ENCODE measurements at regions not wholly inside any gene's neighbourhood (a gene's known extent, or its start where the extent isn't known, plus 50 kb on each side); places are given as distances from the start of the nearest gene placed in this dataset.

- no peaks in the 10 kb centered on the region for H3K36me3 Mint-ChIP-seq (ENCODE audit: insufficient read depth)
- H3K4me1 Mint-ChIP-seq (ENCODE audit: low read depth in 2 of 2), result no peaks in the 10 kb centered on the region
- H3K4me3 Mint-ChIP-seq, result no peak overlapping the region
- no peaks in the 10 kb centered on the region for H3K9me3 Mint-ChIP-seq
- ATAC-seq (replicated peaks) (no peak), DNase-seq (no peak)
- peaks cover 18 to 25% of the 10 kb centered on the region in 2 donors for H3K27me3 Mint-ChIP-seq
- H3K27ac Mint-ChIP-seq, result no peak overlapping the region
Observed at GRCh38 chr15:38904298-38904697, 339.7 kb upstream of the RASGRP1 start.

- Mint-ChIP-seq H3K27ac (no peak overlapping the region), H3K4me3 (no peak overlapping the region), H3K36me3 (ENCODE audit: insufficient read depth) (no peaks in the 10 kb centered on the region), H3K9me3 (no peaks in the 10 kb centered on the region), H3K4me1 (ENCODE audit: low read depth in 2 of 2) (no peaks in the 10 kb centered on the region), H3K27me3 (peaks cover 18 to 31% of the 10 kb centered on the region in 2 donors)
- DNase-seq (no peak), ATAC-seq (replicated peaks) (no peak)
Observed at GRCh38 chr15:38905632-38906031, 341.0 kb upstream of the RASGRP1 start.

- ATAC-seq (replicated peaks) (no peak), DNase-seq (no peak)
- no peaks in the 10 kb centered on the region for H3K9me3 Mint-ChIP-seq
- H3K4me3 Mint-ChIP-seq, result no peak overlapping the region
- no peaks in the 10 kb centered on the region for H3K36me3 Mint-ChIP-seq (ENCODE audit: insufficient read depth)
- H3K4me1 Mint-ChIP-seq (ENCODE audit: low read depth in 2 of 2), result no peaks in the 10 kb centered on the region
- H3K27ac Mint-ChIP-seq, result no peak overlapping the region
- no peaks in the 10 kb centered on the region for H3K27me3 Mint-ChIP-seq
Observed at GRCh38 chr15:38920966-38921365, 356.4 kb upstream of the RASGRP1 start.

GRCh38 chr15:38921471-38921870, 356.9 kb upstream of the RASGRP1 start:
- Mint-ChIP-seq H3K4me3 (no peak overlapping the region), H3K9me3 (no peaks in the 10 kb centered on the region), H3K27me3 (no peaks in the 10 kb centered on the region), H3K36me3 (ENCODE audit: insufficient read depth) (no peaks in the 10 kb centered on the region), H3K27ac (no peak overlapping the region), H3K4me1 (ENCODE audit: low read depth in 2 of 2) (no peaks in the 10 kb centered on the region)
- ATAC-seq (replicated peaks) (no peak), DNase-seq (no peak)

- ATAC-seq (replicated peaks), result no peak
- H3K4me1 Mint-ChIP-seq (ENCODE audit: low read depth in 2 of 2), result no peaks in the 10 kb centered on the region
Observed at GRCh38 chr15:38928431-38928830, 363.8 kb upstream of the RASGRP1 start.

DNA sequence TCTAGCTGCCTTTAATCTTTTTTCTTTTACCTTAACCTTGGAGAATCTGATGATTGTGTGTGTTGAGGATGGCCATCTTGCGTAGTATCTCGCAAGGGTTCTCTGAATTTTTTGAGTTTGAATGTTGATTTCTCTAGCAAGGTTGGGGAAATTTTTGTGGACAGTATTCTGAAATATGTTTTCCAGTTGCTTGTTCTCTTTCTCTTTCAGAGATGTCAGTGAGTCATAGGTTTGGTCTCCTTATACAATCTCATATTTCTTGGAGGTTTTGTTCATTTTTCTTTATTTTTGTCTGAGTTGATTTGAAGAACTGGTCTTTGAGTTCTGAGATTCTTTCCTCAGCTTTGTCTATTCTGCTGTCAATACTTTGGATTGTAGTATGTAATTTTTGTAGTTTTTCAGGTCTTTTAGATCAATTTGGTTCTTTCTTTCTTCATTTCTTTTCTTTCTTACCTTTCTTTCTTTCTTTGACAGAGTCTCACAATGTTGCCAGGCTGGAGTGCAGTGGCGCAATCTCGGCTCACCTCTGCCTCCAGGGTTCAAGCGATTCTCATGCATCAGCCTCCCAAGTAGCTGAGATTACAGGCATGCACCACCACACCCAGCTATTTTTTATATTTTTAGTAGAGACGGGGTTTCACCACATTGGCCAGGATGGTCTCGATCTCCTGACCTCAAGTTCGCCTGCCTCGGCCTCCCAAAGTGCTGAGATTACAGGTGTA, 366.4 kb upstream of the RASGRP1 start:
- ATAC-seq (replicated peaks) (no peak), DNase-seq (no peak)
- Mint-ChIP-seq H3K27me3 (peaks cover 17 to 34% of the 10 kb centered on the region in 2 donors), H3K9me3 (no peaks in the 10 kb centered on the region), H3K4me1 (ENCODE audit: low read depth in 2 of 2) (no peaks in the 10 kb centered on the region), H3K27ac (no peak overlapping the region), H3K36me3 (ENCODE audit: insufficient read depth) (no peaks in the 10 kb centered on the region), H3K4me3 (no peak overlapping the region)

More at GRCh38 chr15:38928431-38928830, 363.8 kb upstream of the RASGRP1 start:
- no peak for DNase-seq
- H3K9me3 Mint-ChIP-seq, result no peaks in the 10 kb centered on the region
- no peak overlapping the region for H3K27ac Mint-ChIP-seq
- H3K27me3 Mint-ChIP-seq, result peaks cover 9 to 20% of the 10 kb centered on the region in 2 donors
- no peak overlapping the region for H3K4me3 Mint-ChIP-seq
- no peaks in the 10 kb centered on the region for H3K36me3 Mint-ChIP-seq (ENCODE audit: insufficient read depth)

DNA sequence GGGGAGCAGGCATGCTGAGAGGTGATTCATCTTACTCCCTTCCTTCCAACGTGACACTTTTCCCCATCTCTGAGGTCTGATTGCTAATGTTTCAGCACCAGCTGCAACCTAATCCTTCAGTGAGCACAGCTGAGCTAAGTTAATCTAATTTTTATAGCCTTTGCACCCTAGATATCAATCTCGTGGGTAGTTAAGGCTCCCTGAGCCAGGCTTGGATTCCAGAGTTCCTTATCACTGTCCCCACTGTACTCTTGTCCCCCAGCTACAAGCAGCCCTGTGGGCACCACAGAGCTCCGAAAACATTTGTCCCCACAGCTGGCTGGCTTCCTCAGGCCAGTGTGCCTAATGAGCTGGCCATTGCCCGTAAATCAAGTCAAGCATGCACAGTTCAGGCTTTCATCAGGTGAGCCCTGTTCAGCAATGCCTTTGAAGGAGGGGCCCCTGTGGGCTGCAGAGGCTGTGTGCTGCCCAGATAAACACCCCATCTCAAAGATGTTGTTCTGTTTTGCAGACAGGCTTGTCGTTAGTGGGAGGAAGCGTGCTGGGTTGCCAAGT, 376.9 kb upstream of the RASGRP1 start:
- Mint-ChIP-seq H3K27me3 (peaks cover 29 to 31% of the 10 kb centered on the region in 2 donors), H3K9me3 (no peaks in the 10 kb centered on the region), H3K27ac (no peak overlapping the region), H3K36me3 (ENCODE audit: insufficient read depth) (no peaks in the 10 kb centered on the region), H3K4me1 (ENCODE audit: low read depth in 2 of 2) (no peaks in the 10 kb centered on the region), H3K4me3 (no peak overlapping the region)
- no peak for DNase-seq
- no peak for ATAC-seq (replicated peaks)

- Mint-ChIP-seq H3K4me1 (ENCODE audit: low read depth in 2 of 2) (no peaks in the 10 kb centered on the region), H3K27me3 (peaks cover 9 to 16% of the 10 kb centered on the region in 2 donors), H3K27ac (no peak overlapping the region)
Observed at GRCh38 chr15:38944536-38944935, 379.9 kb upstream of the RASGRP1 start.

GRCh38 chr15:38945551-38946298, 381.1 kb upstream of the RASGRP1 start:
- H3K27ac Mint-ChIP-seq, result no peak overlapping the region
- no peaks in the 10 kb centered on the region for H3K9me3 Mint-ChIP-seq
- H3K4me1 Mint-ChIP-seq (ENCODE audit: low read depth in 2 of 2), result no peaks in the 10 kb centered on the region
- DNase-seq, result no peak
- H3K36me3 Mint-ChIP-seq (ENCODE audit: insufficient read depth), result no peaks in the 10 kb centered on the region
- peaks cover 9 to 13% of the 10 kb centered on the region in 2 donors for H3K27me3 Mint-ChIP-seq
- H3K4me3 Mint-ChIP-seq, result no peak overlapping the region
- ATAC-seq (replicated peaks), result no peak

More at GRCh38 chr15:38944536-38944935, 379.9 kb upstream of the RASGRP1 start:
- DNase-seq (no peak), ATAC-seq (replicated peaks) (no peak)
- no peak overlapping the region for H3K4me3 Mint-ChIP-seq
- H3K9me3 Mint-ChIP-seq, result no peaks in the 10 kb centered on the region
- no peaks in the 10 kb centered on the region for H3K36me3 Mint-ChIP-seq (ENCODE audit: insufficient read depth)

- Mint-ChIP-seq H3K4me3 (no peak overlapping the region), H3K27me3 (peaks cover 0 to 6% of the 10 kb centered on the region in 2 donors), H3K27ac (no peak overlapping the region), H3K36me3 (ENCODE audit: insufficient read depth) (peaks cover under 1% of the 10 kb centered on the region), H3K4me1 (ENCODE audit: low read depth in 2 of 2) (no peaks in the 10 kb centered on the region), H3K9me3 (no peaks in the 10 kb centered on the region)
- DNase-seq (no peak), ATAC-seq (replicated peaks) (no peak)
Observed at GRCh38 chr15:38954090-38954489, 389.5 kb upstream of the RASGRP1 start.

DNA sequence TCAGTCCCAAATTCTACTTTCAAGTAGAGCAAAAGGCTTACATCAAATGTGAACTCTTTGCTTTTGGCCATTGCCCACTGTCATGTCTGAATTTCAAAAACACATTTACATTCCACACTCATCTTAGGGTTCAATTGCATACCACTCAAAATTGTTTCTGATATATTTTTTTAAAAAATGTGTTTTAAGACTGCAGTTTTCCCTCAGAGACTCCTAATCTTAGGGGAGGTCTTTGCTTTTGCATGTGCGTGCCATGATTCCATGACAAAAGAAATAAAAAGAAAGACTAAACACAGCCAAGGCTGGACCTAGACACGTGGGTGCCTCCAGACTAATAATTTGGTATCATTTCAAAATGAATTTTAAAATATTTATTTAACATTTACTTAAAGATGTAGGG, 396.8 kb upstream of the RASGRP1 start:
- H3K27ac Mint-ChIP-seq, result no peak overlapping the region
- H3K27me3 Mint-ChIP-seq, result peaks cover 0 to 6% of the 10 kb centered on the region in 2 donors
- no peaks in the 10 kb centered on the region for H3K9me3 Mint-ChIP-seq
- no peaks in the 10 kb centered on the region for H3K4me1 Mint-ChIP-seq (ENCODE audit: low read depth in 2 of 2)
- H3K4me3 Mint-ChIP-seq, result no peak overlapping the region
- ATAC-seq (replicated peaks), result no peak
- DNase-seq, result no peak
- H3K36me3 Mint-ChIP-seq (ENCODE audit: insufficient read depth), result peaks cover 3% of the 10 kb centered on the region

GRCh38 chr15:38961931-38962330, 397.3 kb upstream of the RASGRP1 start:
- ATAC-seq (replicated peaks) (no peak), DNase-seq (no peak)
- H3K4me3 Mint-ChIP-seq, result no peak overlapping the region
- H3K9me3 Mint-ChIP-seq, result no peaks in the 10 kb centered on the region
- no peaks in the 10 kb centered on the region for H3K4me1 Mint-ChIP-seq (ENCODE audit: low read depth in 2 of 2)
- H3K36me3 Mint-ChIP-seq (ENCODE audit: insufficient read depth), result peaks cover 3% of the 10 kb centered on the region
- H3K27me3 Mint-ChIP-seq, result peaks cover 0 to 6% of the 10 kb centered on the region in 2 donors
- H3K27ac Mint-ChIP-seq, result no peak overlapping the region

DNA sequence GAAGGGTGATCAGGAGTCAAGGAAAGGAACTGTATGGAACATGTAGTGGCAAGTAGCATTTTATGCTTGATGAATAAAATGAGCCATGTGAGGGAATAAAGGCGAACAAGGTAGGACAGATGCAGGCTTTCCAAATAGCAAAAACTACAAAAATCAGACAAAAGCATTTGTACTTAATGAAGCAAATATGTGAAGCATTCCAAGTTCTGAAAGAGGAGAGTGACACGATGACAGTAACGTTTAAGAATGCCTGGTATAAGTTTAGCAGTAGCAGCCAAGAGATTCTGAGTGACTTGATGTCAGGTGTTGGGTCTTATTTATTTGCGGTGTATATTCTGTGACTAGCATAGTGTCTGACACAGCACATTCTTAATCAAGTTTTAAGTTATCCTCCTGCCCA, 408.2 kb upstream of the RASGRP1 start:
- H3K36me3 Mint-ChIP-seq (ENCODE audit: insufficient read depth), result no peaks in the 10 kb centered on the region
- DNase-seq (no peak), ATAC-seq (replicated peaks) (no peak)
- H3K4me1 Mint-ChIP-seq (ENCODE audit: low read depth in 2 of 2), result no peaks in the 10 kb centered on the region
- H3K9me3 Mint-ChIP-seq, result peaks cover 0 to 7% of the 10 kb centered on the region in 2 donors
- peaks cover 0 to 20% of the 10 kb centered on the region in 2 donors for H3K27me3 Mint-ChIP-seq
- no peak overlapping the region for H3K27ac Mint-ChIP-seq
- H3K4me3 Mint-ChIP-seq, result no peak overlapping the region
